Smooth muscle cell (in vitro differentiated cells): ENCODE measurements at regions not wholly inside any gene's neighbourhood (a gene's known extent, or its start where the extent isn't known, plus 50 kb on each side); places are given as distances from the start of the nearest gene placed in this dataset.

Source experiments
- DNase-seq: peaks from one replicate; lab custom pipeline; 2025; ENCODE audit not compliant: unreplicated experiment; lab: John Stamatoyannopoulos, UW
- H2AFZ ChIP-seq: fragments of 200-600 bp; sonication (generic); 2 replicates; pipeline ENCODE4 v1.6.0; 2016; ENCODE audit warnings: antibody characterized with exemption, low read depth, mild to moderate bottlenecking
- H3F3A ChIP-seq: fragments of 200-600 bp; sonication (generic); 2 replicates; pipeline ENCODE4 v1.6.0; 2017; ENCODE audit warnings: antibody characterized with exemption, low read depth
- H3K27ac ChIP-seq: fragments of 200-600 bp; sonication (generic); 2 replicates; pipeline ENCODE4 v1.5.1; 2016; ENCODE audit warnings: low read depth, mild to moderate bottlenecking
- H3K27me3 ChIP-seq: fragments of 200-600 bp; sonication (generic); 2 replicates; pipeline ENCODE4 v1.6.1; 2016; ENCODE audit warnings: low read depth, mild to moderate bottlenecking
- H3K36me3 ChIP-seq: fragments of 200-600 bp; sonication (generic); 2 replicates; pipeline ENCODE4 v1.5.1; 2016; ENCODE audit warnings: low read depth
- H3K4me1 ChIP-seq: fragments of 200-600 bp; sonication (generic); 2 replicates; pipeline ENCODE4 v1.5.1; 2016; ENCODE audit warnings: low read depth
- H3K4me2 ChIP-seq: fragments of 200-600 bp; sonication (generic); 2 replicates; pipeline ENCODE4 v1.6.0; 2016; ENCODE audit warnings: mild to moderate bottlenecking
- H3K4me3 ChIP-seq: fragments of 200-600 bp; sonication (generic); 2 replicates; pipeline ENCODE4 v1.5.1; 2016; ENCODE audit warnings: mild to moderate bottlenecking
- H3K79me2 ChIP-seq: fragments of 200-600 bp; sonication (generic); 2 replicates; pipeline ENCODE4 v1.6.0; 2016; ENCODE audit warnings: low read depth, mild to moderate bottlenecking
- H3K9ac ChIP-seq: fragments of 200-600 bp; sonication (generic); 2 replicates; pipeline ENCODE4 v1.6.0; 2016; ENCODE audit warnings: low read depth
- H3K9me3 ChIP-seq: fragments of 200-600 bp; sonication (generic); replicated peaks from 2 replicates; pipeline ENCODE4 v1.5.1; 2016; ENCODE audit warnings: low read depth
- H4K20me1 ChIP-seq: fragments of 200-600 bp; sonication (generic); 2 replicates; pipeline ENCODE4 v1.6.0; 2016; ENCODE audit warnings: low read depth
- WGBS: methylation state at CpG from one replicate; pipeline ENCODE4 v1.1.7; 2016; ENCODE audit warnings: low lambda C conversion rate; 5-methylcytosine and 5-hydroxymethylcytosine counted together
- TF ChIP-seq, protein P1 (sequence below): fragments of 200-600 bp; sonication (generic); IDR thresholded peaks from 2 replicates; pipeline ENCODE4 v1.5.1; 2017; ENCODE audit warnings: borderline replicate concordance, mild to moderate bottlenecking, antibody characterized with exemption; ENCODE audit not compliant: insufficient read depth, poor library complexity, severe bottlenecking

DNA sequence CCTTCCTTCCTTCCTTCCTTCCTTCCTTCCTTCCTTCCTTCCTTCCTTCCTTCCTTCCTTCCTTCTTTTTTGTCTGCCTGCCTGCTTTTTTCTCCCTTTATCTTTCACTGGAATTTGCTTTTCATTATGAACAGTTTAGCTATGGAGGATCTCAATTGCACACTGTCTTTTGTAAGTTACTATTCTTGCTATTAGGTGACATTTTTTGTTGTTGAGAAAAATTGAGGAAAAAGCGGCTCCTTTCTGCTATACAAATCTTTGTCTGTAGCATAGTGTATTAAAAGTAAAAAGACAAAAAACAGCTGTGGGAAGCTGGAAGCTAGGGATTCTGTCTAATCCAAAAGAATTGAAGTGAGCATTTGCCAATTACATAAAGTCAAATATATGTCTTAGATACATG, 448.7 kb downstream of the DCDC2C start:
- H3K4me2 ChIP-seq = no peak overlapping the region
- TF ChIP-seq, protein P1, sequence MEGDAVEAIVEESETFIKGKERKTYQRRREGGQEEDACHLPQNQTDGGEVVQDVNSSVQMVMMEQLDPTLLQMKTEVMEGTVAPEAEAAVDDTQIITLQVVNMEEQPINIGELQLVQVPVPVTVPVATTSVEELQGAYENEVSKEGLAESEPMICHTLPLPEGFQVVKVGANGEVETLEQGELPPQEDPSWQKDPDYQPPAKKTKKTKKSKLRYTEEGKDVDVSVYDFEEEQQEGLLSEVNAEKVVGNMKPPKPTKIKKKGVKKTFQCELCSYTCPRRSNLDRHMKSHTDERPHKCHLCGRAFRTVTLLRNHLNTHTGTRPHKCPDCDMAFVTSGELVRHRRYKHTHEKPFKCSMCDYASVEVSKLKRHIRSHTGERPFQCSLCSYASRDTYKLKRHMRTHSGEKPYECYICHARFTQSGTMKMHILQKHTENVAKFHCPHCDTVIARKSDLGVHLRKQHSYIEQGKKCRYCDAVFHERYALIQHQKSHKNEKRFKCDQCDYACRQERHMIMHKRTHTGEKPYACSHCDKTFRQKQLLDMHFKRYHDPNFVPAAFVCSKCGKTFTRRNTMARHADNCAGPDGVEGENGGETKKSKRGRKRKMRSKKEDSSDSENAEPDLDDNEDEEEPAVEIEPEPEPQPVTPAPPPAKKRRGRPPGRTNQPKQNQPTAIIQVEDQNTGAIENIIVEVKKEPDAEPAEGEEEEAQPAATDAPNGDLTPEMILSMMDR = no peak
- H3K9me3 ChIP-seq = no peaks in the 10 kb centered on the region
- H2AFZ ChIP-seq = no peak overlapping the region
- no peak overlapping the region for H3K9ac ChIP-seq
- H3F3A ChIP-seq = no peaks in the 10 kb centered on the region
- DNase-seq = no peak
- no peak overlapping the region for H3K4me3 ChIP-seq
- WGBS = 93% methylated on average over 1 of the region's 1 CpG
- H3K27me3 ChIP-seq = no peaks in the 10 kb centered on the region
- no peak overlapping the region for H3K27ac ChIP-seq
- no peaks in the 10 kb centered on the region for H4K20me1 ChIP-seq
- H3K4me1 ChIP-seq = peaks cover 7% of the 10 kb centered on the region
- no peaks in the 10 kb centered on the region for H3K36me3 ChIP-seq
- H3K79me2 ChIP-seq = no peaks in the 10 kb centered on the region

GRCh38 chr2:4168834-4169233, 465.5 kb downstream of the DCDC2C start:
- 81% methylated on average over 2 of the region's 2 CpGs for WGBS
- no peaks in the 10 kb centered on the region for H3K4me1 ChIP-seq

GRCh38 chr2:4174796-4175195, 471.4 kb downstream of the DCDC2C start:
- Histone ChIP-seq H2AFZ (no peak overlapping the region), H3K4me1 (no peaks in the 10 kb centered on the region), H3K9me3 (no peaks in the 10 kb centered on the region), H3K79me2 (no peaks in the 10 kb centered on the region), H3K36me3 (no peaks in the 10 kb centered on the region), H3K4me2 (no peak overlapping the region), H4K20me1 (no peaks in the 10 kb centered on the region), H3K4me3 (no peak overlapping the region), H3K9ac (no peak overlapping the region), H3K27me3 (no peaks in the 10 kb centered on the region), H3K27ac (no peak overlapping the region), H3F3A (no peaks in the 10 kb centered on the region)
- no peak for DNase-seq
- 68% methylated on average over 6 of the region's 6 CpGs for WGBS
- TF ChIP-seq, protein P1 = no peak

More at GRCh38 chr2:4168834-4169233, 465.5 kb downstream of the DCDC2C start:
- Histone ChIP-seq H3K27me3 (no peaks in the 10 kb centered on the region), H3F3A (no peaks in the 10 kb centered on the region), H3K9me3 (no peaks in the 10 kb centered on the region), H3K4me3 (no peak overlapping the region), H2AFZ (no peak overlapping the region), H3K79me2 (no peaks in the 10 kb centered on the region), H3K36me3 (no peaks in the 10 kb centered on the region), H3K27ac (no peak overlapping the region), H4K20me1 (no peaks in the 10 kb centered on the region), H3K9ac (no peak overlapping the region), H3K4me2 (no peak overlapping the region)
- DNase-seq = no peak
- TF ChIP-seq, protein P1 = no peak

DNA sequence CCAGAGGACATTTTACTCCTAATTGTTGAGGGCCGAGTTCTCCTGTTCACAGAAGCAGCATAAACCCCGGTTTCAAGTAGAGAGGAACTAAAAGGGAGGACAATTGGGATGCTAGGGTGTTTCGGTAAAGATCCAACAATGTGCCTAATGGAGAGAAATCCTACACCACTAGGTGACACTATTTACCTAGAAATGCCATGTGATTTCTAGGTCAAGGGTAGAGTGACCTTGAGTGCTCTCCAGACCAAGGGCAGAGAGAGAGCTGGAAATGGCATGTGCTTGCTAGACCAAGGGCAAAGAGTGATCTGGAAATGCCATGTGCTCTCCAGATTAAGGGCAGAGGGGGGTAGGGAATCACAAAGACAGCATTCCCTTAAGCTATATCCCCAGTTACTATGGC, 472.0 kb downstream of the DCDC2C start:
- WGBS = 84% methylated on average over 3 of the region's 3 CpGs
- Histone ChIP-seq H3F3A (no peaks in the 10 kb centered on the region), H4K20me1 (no peaks in the 10 kb centered on the region), H3K9me3 (no peaks in the 10 kb centered on the region), H3K27ac (no peak overlapping the region), H3K4me1 (no peaks in the 10 kb centered on the region), H2AFZ (no peak overlapping the region), H3K4me2 (no peak overlapping the region), H3K27me3 (no peaks in the 10 kb centered on the region), H3K9ac (no peak overlapping the region), H3K4me3 (no peak overlapping the region), H3K79me2 (no peaks in the 10 kb centered on the region), H3K36me3 (no peaks in the 10 kb centered on the region)
- TF ChIP-seq, protein P1 = no peak
- no peak for DNase-seq
